ENCODE measurements at regions not wholly inside any gene's neighbourhood (a gene's known extent, or its start where the extent isn't known, plus 50 kb on each side); places are given as distances from the start of the nearest gene placed in this dataset.
A peak's percentile ranks its signal among the peaks of the same experiment; 100 is the strongest.

DNA sequence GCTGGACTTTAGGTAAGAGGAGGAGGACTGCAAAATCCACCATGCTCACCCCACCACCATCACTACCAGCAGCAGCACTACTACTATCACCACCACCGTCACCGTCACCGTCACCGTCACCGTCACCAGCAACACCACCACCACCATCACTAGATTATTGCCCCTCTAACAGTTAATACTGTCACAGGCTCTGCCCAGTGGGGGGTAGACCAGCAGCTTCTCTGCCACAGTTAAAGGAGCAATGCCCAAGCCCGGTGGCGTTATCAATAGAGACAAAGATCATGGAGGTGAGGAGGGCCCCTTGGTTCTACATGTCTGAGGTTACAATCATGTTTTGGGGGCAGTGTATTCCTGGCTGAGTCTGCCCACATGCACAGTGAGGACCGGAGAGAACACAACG lies 184.4 kb upstream of the DYNLRB2 start:
- DNase-seq (ENCODE audit: low spot score), result no peak

DNA sequence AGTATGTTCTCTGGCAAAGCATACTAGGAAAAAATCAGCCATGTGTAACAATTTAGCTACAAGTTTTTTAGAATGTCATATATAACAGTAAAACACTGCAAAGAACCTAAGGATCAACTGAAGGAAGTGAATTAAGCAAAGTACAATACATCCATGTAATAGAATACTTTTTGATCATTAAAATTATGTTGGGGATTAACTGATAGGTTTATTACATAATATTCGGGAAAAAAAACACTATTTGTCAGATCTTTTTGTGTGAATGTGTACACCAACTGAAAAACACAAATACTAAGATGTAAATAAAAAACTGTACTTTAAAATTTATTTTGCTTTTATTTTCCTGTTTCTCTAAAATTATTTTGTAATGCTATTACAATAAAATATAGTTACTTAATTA lies 185.5 kb upstream of the DYNLRB2 start:
- no peak for DNase-seq (ENCODE audit: low spot score)

DNA sequence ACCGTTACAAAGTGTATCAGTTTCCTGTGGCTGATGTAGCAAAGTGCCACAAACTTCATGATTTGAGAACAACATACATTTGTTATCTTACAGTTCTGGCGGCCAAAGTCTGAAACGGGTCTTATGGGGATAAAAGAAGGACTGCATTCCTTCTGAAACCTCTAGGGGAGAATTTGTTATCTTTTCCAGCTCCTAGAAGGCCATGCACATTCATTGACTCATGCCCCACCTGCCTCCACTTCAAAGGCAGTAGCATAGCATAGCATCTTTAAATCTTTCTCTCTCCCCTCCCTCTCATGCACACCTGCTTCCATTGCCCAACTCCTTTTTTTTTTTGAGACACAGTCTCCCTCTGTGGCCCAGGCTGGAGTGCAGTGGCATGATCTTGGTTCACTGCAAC lies 190.7 kb upstream of the DYNLRB2 start:
- DNase-seq (ENCODE audit: low spot score), result peak; percentile 55

DNA sequence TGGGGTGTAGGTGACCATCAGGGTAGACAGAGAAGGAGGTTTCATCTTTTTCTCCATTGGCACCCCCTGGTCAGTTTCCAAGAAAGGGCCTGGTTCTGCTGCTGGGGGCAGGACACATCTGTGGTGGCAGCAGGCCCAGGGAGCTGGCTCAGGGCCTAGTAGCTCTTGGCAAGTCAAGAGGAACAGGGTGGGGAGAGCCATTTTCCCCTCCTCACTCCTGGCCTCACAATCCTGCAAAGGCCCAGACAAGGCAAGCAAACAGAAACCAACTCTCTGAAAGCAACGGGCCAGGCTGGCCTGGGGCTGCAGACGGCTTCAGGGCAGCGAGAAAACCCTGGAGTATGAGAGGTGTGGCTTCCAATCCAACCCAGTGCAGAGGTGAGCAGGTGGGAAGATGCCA lies 192.9 kb upstream of the DYNLRB2 start:
- DNase-seq (ENCODE audit: low spot score), result no peak

DNA sequence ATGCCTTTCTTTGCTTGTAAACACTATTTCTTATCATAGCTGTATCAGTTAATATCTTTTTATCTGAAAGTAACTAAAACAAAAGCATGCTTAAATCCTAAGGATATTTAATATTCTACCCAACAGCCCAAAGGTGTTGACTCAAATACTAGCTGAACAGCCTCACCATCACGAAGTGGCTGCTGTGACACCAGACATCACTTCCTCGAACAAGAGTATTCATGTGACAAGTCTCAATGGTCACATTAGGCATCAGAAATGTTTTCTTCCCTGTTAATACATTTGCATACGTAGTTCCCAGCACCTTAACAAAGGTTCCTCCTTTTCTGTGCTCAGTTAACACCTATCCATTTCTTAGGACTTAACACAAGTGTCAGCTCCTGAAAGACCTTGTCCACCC lies 193.8 kb upstream of the DYNLRB2 start:
- DNase-seq (ENCODE audit: low spot score), result no peak

DNA sequence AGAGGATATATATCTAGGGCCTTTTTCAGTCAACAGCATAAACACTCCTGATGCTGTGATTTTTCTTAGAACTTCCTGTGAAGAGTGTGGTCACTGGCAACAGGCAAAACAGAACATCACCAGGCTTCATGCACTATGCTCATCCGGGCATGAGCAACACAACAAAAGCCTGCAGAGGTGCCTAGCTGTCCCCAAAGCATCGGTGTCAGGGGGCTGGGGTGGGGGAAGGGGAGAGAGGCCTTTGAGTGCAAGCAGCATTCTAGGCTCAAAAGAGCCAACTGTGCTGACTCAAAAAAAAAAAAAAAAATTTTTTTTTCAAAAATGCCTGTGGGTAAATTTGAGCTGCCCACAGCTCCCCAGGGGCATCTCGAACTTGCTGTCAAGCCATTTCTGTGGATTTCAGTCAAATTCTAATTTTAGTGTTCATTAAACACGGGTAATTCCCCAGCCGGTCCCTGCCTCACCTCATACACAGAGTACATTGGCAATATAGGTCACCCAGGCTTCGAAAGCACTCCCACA lies 194.6 kb upstream of the DYNLRB2 start:
- DNase-seq (ENCODE audit: low spot score), result no peak

DNA sequence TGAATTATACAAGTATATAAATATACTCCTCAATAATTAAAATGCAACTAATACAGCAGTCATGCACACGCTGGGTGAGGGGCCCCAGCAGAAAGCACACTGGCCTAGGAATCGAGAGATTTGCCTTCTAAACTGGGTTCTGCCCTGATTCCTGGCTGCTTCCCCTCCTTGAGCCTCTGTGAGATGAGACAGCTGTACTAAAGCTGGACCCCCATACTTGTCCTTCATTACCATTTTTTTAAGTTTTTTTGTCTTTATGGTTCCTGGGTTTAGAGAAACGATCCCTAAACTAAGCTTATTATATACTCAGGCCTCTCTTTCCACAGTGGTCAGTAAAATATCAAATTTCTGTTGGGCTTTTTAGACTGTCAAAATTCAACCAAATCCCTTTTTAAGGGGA lies 195.1 kb upstream of the DYNLRB2 start:
- DNase-seq (ENCODE audit: low spot score), result no peak

DNA sequence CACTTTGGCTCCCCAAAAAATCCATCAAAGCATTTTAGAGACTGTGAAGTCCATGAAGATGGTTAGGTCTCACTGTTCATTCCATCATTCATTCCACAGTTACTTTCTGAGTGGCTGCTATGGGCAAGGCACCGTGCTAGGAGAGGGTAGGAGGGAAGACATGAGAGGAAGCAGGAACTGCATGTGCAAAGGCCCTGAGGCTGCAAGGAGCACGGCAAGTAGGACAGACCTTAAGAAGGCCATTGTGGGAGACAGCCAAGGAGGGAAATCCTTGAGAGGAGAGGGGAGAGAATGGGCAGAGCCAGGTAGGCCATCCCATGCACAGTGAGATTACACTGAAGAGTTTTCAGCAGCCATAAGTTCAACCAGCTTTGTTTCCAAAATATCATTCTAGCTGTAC lies 196.2 kb upstream of the DYNLRB2 start:
- DNase-seq (ENCODE audit: low spot score), result no peak

DNA sequence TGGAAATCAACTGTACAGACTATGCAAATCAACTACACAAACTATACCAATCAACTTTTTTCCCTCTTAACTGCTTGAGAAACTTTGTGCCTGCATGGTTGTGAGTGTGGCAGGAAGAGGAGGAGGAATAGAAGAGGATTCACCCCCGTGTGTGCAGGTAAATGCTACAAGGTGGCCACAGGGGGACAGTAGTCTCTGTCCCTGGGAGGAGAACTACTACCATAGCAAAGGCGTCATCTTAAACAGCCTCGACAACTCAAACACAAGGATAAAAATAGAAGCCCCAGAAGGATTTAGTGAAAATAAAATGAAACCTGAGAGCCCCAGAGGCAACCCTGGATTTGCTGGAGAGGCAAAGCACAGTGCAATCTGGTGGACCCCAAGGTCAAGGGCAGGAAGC lies 199.5 kb upstream of the DYNLRB2 start:
- DNase-seq (ENCODE audit: low spot score), result no peak

DNA sequence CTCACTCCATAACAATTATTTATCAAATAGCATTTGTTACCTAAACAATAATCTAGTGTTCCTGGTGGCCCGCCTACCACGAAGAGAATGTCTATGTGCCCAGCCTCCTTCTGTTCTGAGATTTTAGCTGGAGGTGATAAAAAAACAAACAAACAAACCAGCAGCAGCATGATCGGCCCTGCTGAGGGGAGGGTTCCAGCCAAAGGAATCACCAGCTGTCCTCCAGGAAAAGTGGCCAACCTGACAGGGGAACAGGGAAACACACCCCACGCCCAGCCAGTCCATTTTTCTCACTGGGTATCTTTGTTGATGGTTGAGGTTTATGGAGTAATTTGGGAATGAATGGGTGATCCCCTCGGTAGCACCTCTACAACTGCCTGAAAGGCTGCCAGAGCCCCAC lies 203.0 kb upstream of the DYNLRB2 start:
- DNase-seq (ENCODE audit: low spot score), result no peak

DNA sequence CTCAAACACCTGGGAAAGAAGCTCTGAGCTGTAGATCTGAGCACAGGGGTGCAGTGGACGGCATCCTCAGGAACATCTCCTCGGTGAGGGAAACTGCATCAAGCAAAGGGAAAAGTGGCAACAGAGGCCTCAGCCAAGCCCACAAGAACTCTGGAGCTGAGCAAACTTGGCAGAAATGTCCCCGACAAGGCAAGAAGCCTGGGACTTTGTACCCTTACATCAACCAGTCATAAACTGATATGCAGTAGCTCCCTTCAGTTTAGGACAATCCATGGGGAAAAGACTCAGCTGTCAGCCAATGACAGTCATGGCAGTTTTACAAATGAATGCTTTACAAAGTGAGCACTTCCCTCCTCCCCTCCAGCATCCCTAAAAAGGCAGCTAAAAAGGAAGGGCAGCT lies 210.0 kb upstream of the DYNLRB2 start:
- DNase-seq (ENCODE audit: low spot score), result no peak

DNA sequence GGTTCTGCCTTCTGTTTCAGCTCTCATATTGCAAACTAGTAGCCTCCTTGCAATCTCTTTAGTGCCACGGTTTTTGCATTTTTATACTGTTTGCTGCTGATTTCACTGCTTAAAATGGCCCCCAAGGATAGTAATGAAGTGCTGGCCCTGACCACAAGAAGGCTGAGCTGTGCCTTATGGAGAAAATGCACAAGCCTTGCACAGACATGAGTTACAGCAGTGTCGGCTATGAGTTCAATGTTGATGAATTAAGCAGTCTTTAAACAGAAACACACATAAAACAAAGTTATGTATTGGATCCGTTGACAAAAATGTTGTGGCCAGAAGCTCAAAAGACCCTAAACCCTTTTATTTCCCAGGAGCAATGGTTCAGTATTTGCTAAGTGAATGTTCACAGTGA lies 210.6 kb upstream of the DYNLRB2 start:
- no peak for DNase-seq (ENCODE audit: low spot score)

DNA sequence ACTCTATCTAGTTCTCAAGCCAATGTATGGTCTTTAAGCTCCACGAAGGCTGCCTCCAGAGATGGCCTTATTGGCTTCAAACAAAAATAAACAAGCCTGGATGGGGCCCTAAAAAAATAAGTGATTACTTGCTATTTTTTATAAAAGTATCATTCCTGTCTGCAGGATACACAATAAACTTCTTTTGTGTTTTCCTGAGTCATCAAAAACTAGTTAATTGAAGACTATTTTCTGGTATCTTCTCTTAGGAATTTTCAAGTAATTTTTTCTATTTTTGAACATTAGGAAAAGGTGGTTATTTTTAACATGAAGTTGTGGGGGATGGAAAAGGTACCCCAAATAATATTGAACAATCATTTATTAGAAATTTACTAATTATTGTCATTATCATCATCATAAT lies 213.1 kb upstream of the DYNLRB2 start:
- no peak for DNase-seq (ENCODE audit: low spot score)

DNA sequence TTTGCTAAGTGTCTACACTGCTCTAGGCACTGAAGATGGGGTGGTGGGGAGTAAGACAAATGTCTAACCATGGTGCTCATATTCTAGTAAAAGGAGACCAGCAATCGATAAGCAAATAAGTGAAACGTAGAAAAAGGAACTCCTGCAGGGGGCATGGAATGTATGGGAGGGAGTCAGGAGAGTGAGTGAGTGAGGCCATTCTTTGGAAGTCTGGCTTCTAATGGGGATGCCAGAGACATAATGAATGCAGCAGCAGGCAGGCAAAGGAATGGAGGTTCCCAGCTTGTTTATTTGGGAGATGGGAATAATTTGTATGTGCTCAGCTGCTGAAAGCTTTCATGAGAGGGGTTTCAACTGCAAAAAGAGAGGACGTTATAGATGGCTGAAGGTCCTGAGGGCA lies 216.4 kb upstream of the DYNLRB2 start:
- DNase-seq (ENCODE audit: low spot score), result no peak

DNA sequence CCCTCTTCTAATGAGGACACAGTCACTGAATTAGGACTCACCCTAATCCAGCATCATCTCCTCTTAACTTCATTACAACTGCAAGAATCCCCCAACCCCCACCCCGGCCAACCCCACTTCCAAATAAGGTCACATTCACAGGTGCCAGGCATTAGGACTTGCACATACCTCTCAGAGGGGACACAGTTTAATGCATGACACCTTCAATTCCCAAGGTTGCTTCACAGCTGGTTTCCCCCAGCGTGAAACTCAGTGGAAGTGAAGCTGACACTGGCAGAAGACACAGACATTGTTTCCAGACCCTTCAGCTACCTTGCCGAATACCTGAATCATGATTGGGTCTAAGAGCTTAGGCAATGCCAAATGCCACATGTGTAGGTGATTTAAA lies 217.0 kb upstream of the DYNLRB2 start:
- DNase-seq (ENCODE audit: low spot score), result no peak

DNA sequence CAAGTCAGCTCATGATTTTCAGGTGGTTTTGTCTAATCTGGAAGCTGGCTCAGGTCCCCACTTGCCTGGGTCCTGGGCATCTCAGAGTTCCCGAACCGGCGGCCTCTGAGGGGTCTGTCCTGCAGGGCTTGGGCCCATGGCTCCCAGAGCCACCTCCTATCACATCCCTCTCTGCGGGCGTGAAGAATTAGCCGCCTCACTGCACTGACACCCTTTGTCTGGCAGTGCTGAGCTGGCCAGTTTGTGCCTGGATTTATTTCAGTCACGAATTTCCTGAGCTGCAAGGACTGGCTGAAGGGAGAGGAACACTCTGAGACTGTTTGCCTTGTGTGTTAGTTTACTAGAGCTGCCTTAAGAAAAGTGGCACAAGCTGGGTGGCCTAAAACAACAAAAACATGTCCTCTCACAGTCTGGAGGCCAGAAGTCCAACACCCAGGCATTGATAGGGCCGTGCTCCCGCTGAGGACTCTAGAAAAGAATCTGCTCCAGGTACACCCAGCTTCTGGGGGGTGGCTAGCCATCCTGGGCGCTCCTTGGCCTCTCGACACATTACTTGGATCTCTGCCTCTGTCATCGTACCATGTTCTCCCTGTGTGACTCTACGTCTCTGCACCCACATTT lies 217.5 kb upstream of the DYNLRB2 start:
- DNase-seq (ENCODE audit: low spot score), result no peak

DNA sequence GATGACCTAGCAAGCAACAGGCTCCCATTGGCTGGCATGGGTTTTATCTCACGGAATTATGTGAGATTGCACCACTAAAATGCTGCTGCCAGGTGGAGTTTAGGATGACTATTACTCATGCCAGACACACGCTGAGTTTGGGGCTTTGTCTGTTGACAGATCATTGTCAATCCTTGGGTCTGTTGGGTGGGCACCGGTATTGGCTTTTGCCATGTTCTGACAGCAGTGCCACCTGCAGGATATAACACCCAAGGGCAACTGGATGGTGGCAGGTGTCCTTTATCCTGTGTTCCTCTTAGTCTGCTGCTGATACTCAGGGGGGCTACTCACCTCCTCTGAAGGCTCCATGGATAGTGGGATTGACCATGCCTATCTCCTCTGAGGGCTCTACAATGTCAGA lies 221.6 kb upstream of the DYNLRB2 start:
- DNase-seq (ENCODE audit: low spot score), result no peak

DNA sequence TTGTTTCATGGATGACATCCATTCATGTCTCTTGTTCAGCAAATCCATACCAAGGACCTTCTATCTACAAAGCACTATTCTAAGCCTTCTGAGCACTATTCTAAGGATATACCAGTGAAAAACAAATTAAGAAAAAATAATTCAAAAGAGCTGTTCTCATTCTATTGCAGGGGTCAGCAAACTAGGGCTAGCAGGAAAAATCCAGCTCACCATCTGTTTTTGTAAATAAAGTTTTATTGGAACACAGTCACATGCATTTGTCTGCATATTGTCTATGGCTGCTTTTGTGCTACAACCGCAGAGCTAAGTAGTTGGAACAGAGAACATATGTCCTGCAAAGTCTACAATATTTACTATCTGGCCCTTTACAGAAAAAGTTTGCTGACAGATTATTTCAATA lies 222.7 kb upstream of the DYNLRB2 start:
- DNase-seq (ENCODE audit: low spot score), result no peak

DNA sequence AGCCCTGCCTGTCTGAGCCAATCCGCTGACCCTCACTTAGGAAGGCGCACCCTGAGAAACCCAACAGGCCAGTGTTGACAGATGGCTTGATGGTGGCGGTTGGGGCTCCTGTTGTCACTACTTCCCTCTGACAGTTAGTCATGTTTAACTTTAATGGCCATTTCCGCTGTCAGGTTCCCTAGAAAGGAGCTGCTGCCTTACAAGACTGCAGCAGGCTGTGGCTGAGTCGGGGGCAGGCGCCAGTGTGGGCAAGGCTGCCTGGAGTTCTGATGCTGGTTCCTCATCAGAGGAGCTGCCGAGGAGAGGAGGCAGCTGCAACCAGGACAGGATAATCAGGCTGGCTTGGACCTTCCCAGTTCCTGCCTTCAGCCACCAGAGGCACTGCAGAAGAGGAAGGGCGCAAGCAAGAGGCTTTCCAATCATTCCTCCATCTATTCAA lies 223.2 kb upstream of the DYNLRB2 start:
- peak; percentile 12 for DNase-seq (ENCODE audit: low spot score)

DNA sequence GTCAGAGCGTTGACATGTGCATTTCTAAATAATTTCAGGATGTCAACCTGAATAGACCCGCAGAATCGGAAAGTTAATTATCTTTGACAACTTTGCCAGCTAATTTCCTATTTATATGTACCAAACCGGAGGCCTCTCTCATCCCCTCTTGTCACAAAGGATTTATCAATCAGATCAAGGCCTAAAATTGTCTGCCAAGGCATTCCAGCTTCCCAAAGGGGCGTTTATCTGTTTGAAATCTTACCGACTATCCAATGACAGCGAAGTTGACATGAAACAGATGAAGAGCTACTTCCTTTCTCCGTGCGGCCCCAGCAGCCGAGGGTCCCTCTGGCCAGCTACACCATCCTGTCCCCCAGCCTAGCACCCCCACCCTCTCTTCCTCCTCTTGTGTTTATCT lies 223.7 kb upstream of the DYNLRB2 start:
- DNase-seq (ENCODE audit: low spot score), result no peak

DNA sequence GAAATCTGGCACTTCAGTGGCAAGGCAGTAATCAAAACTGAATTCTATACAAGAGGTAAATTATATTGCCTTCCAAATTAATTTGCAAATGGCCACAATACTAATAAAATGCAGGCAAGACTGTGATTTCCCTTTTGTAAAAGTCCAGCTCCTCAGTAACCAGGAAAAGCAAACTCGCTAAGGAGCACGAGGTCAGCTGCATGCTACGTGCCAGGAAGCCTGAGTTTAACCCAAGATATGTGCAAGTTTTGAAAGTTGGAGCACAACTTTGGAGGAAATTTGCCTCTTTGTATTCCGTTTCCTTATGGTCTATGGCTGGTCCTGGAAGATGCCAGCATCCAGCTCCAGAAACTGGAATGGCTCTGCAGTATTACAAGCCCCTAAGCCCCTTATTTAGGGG lies 226.8 kb upstream of the DYNLRB2 start:
- no peak for DNase-seq (ENCODE audit: low spot score)

DNA sequence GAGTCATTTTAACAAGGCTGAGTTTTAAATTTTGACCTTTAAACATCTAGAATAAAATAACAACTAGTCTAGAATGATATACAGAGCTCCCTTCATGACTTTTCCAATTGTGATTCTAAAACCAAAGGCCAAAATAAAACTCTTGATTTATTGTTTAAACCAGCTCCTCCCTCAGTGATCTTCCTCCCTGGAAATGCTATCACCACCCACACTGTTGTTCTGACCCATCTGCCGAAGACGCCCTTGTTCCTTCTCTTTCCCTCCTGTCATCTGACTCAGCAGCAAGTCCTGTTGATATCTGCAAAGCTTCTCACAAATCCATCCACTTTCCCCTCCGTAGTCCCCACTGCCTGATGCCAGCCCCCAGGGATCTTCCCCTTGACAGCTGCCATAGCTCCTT lies 231.6 kb upstream of the DYNLRB2 start:
- DNase-seq (ENCODE audit: low spot score), result no peak

DNA sequence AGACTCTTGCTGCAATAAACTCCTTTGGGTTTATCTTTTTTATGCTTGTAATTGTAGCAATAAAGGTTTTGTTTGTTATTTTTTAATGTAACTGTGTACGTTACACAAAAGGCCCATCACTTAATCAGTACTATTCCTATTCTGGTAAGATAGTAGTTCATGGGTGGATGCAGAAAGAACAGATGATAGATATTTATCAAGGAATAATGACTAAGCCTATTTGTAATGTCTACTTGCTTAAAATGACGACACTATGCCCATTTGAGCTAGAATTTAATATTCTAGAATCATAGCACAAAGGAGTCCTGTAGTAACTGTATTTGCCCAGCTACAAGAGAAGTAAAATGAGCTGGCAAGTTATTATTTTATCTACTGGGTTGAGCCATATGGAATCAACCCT lies 235.4 kb upstream of the DYNLRB2 start:
- DNase-seq (ENCODE audit: low spot score), result no peak

DNA sequence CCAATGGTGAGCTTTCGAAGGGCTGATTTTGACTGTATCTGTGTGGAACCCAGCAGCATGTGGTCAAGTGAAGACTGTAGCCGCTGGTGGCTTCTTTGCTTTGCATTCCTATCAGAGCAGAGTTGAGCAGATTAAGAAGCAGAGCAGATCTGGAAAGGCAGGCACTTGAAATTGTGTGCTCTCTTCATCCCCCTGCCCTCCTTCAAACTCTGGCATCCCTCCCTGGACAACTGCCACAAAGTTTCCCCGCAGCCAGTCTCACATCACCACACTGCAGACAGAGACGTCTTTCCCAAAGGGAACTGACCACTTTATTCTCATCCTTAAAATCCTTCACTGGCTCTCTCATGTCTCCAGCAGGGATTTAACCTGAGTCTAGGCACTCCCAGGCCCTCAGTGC lies 237.1 kb upstream of the DYNLRB2 start:
- DNase-seq (ENCODE audit: low spot score), result no peak

DNA sequence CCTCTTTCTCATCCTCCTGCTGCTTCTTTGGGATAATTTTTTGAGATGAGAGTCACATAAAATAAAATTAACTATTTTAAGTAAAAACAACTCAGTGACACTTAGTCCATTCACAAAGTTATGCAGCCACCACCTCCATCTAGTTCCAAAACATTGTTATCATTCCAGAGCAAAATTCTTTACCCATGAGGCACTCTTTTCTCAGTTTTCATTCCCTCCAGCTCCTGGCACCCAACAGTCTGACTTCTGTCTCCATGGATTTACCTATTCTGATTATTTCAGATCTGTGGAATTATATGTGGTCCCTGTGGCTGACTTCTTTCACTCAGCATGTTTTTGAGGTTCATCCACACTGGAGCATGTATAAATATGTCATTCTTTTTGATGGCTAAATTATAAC lies 239.9 kb upstream of the DYNLRB2 start:
- DNase-seq (ENCODE audit: low spot score), result peak; percentile 26
